CD1c-positive myeloid dendritic cell (primary cell): ENCODE measurements at regions not wholly inside any gene's neighbourhood (a gene's known extent, or its start where the extent isn't known, plus 50 kb on each side); places are given as distances from the start of the nearest gene placed in this dataset.

Source experiments
- DNase-seq: peaks from one replicate; pipeline ENCODE4 v3.0.0-alpha.2; 2016; ENCODE audit errors: extremely low spot score

GRCh38 chr3:76687019-76687418 lies 352.9 kb upstream of the ROBO2 start:
- no peak for DNase-seq

- DNase-seq, result no peak
These were observed 345.8 kb upstream of the ROBO2 start for GRCh38 chr3:76694063-76694462.

GRCh38 chr3:76698136-76698706 lies 341.7 kb upstream of the ROBO2 start:
- no peak for DNase-seq

- no peak for DNase-seq
These were observed 340.1 kb upstream of the ROBO2 start for GRCh38 chr3:76699846-76700245.

- DNase-seq, result no peak
These were observed 339.6 kb upstream of the ROBO2 start for GRCh38 chr3:76700323-76700722.

- DNase-seq, result no peak
These were observed 337.2 kb upstream of the ROBO2 start for GRCh38 chr3:76702676-76703075.

GRCh38 chr3:76715426-76715825 lies 324.5 kb upstream of the ROBO2 start:
- no peak for DNase-seq

- no peak for DNase-seq
These were observed 316.5 kb upstream of the ROBO2 start for GRCh38 chr3:76723366-76723765.

- DNase-seq, result no peak
These were observed 315.8 kb upstream of the ROBO2 start for GRCh38 chr3:76724075-76724474.

GRCh38 chr3:76724706-76725105 lies 315.2 kb upstream of the ROBO2 start:
- DNase-seq, result no peak

GRCh38 chr3:76726034-76726433 lies 313.9 kb upstream of the ROBO2 start:
- DNase-seq, result no peak

- no peak for DNase-seq
These were observed 311.5 kb upstream of the ROBO2 start for GRCh38 chr3:76728426-76728825.

- DNase-seq, result no peak
These were observed 308.4 kb upstream of the ROBO2 start for GRCh38 chr3:76731471-76731870.

- no peak for DNase-seq
These were observed 306.7 kb upstream of the ROBO2 start for GRCh38 chr3:76733073-76733759.

GRCh38 chr3:76735152-76735551 lies 304.7 kb upstream of the ROBO2 start:
- no peak for DNase-seq

GRCh38 chr3:76753599-76753998 lies 286.3 kb upstream of the ROBO2 start:
- DNase-seq, result no peak

- no peak for DNase-seq
These were observed 285.7 kb upstream of the ROBO2 start for GRCh38 chr3:76754247-76754646.

- DNase-seq, result no peak
These were observed 283.3 kb upstream of the ROBO2 start for GRCh38 chr3:76756577-76756976.

- no peak for DNase-seq
These were observed 279.6 kb upstream of the ROBO2 start for GRCh38 chr3:76760336-76760735.

GRCh38 chr3:76765511-76765910 lies 274.4 kb upstream of the ROBO2 start:
- no peak for DNase-seq

GRCh38 chr3:76768912-76769311 lies 271.0 kb upstream of the ROBO2 start:
- DNase-seq, result no peak

GRCh38 chr3:76776927-76777326 lies 263.0 kb upstream of the ROBO2 start:
- DNase-seq, result no peak

- no peak for DNase-seq
These were observed 251.7 kb upstream of the ROBO2 start for GRCh38 chr3:76788206-76788605.

- DNase-seq, result no peak
These were observed 250.7 kb upstream of the ROBO2 start for GRCh38 chr3:76789237-76789636.
